ENCODE measurements at regions not wholly inside any gene's neighbourhood (a gene's known extent, or its start where the extent isn't known, plus 50 kb on each side); places are given as distances from the start of the nearest gene placed in this dataset.
"Not testable (repeated sequence)": the region's sequence is repeated elsewhere in the genome, so short reads cannot be mapped to it uniquely, and the experiment has no call there.

DNA sequence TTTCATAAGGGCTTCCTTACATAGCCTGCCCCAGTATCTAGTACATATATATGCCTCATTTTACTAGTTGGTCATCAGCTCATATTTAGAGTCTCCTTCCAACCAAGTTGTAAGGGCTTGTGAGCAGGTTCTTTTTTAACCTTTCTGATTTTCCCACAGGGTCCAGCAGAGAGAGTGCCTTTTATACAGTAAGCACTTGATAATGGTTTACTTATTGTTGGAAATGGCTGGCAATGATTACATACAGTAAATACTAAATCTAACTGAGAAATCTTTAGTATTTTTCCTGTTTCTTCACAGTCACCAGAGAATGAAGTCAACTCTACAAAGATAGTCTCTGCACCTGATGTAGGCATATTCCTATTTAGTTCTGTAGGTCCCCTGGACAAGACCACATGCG is 135.1 kb upstream of the B3GAT2 start:
- ATAC-seq (no peak), DNase-seq (no peak)
- TF ChIP-seq, protein P1, sequence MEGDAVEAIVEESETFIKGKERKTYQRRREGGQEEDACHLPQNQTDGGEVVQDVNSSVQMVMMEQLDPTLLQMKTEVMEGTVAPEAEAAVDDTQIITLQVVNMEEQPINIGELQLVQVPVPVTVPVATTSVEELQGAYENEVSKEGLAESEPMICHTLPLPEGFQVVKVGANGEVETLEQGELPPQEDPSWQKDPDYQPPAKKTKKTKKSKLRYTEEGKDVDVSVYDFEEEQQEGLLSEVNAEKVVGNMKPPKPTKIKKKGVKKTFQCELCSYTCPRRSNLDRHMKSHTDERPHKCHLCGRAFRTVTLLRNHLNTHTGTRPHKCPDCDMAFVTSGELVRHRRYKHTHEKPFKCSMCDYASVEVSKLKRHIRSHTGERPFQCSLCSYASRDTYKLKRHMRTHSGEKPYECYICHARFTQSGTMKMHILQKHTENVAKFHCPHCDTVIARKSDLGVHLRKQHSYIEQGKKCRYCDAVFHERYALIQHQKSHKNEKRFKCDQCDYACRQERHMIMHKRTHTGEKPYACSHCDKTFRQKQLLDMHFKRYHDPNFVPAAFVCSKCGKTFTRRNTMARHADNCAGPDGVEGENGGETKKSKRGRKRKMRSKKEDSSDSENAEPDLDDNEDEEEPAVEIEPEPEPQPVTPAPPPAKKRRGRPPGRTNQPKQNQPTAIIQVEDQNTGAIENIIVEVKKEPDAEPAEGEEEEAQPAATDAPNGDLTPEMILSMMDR (IDR thresholded peaks at IDR 0.05), result no peak
- H3K4me3 ChIP-seq, result no peak overlapping the region
- H3K27me3 ChIP-seq, result no peaks in the 10 kb centered on the region
- no peak overlapping the region for H3K27ac ChIP-seq
- intact Hi-C loops (cut with DNase I), result no loop called here
- H3K4me1 ChIP-seq, result no peaks in the 10 kb centered on the region
- H3K36me3 ChIP-seq, result no peaks in the 10 kb centered on the region
- no peaks in the 10 kb centered on the region for H3K9me3 ChIP-seq

DNA sequence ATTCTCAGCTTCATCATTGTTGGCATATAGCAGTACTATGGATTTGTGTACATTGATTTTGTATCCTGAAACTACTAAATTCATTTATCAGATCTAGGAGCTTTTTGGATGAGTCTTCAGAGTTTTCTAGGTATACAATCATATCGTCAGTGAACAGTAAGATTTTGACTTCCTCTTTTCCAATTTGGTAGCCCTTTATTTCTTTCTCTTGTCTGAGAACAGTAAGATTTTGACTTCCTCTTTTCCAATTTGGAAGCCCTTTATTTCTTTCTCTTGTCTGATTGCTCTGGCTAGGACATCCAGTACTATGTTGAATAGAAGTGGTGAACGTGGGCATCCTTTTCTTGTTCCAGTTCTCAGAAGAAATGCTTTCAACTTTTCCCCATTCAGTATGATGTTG is 140.4 kb upstream of the B3GAT2 start:
- H3K27me3 ChIP-seq; H3K4me3 ChIP-seq; H3K4me1 ChIP-seq; H3K36me3 ChIP-seq; ATAC-seq; H3K9me3 ChIP-seq; DNase-seq; H3K27ac ChIP-seq; intact Hi-C loops (cut with DNase I): not testable (repeated sequence)

- TF ChIP-seq, protein P1 (IDR thresholded peaks at IDR 0.05), result no peak
- Histone ChIP-seq H3K27me3 (no peaks in the 10 kb centered on the region), H3K27ac (no peak overlapping the region), H3K9me3 (no peaks in the 10 kb centered on the region), H3K36me3 (no peaks in the 10 kb centered on the region), H3K4me3 (no peak overlapping the region), H3K4me1 (no peaks in the 10 kb centered on the region)
- no peak for DNase-seq
- ATAC-seq, result no peak
- intact Hi-C loops (cut with DNase I), result no loop called here
These were observed 142.8 kb upstream of the B3GAT2 start for GRCh38 chr6:71099649-71100048.

DNA sequence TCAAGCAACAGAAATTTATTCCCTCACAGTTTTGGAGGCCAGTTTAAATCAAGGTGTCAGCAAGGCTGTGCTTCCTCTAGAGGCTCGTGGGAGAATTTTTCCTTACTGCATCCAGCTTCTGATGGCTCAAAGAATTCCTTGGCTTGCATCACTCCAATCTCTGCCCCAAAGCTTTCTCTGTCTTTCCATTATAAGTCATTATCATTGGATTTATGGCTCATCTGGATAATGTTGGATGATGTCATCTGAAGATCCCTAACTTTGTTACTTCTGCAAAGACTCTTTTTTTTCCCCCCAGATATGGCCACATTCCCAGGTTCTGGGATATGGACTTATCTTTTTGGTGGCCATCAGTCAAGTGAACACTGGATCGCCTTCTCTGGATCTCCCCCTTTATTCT is 146.3 kb upstream of the B3GAT2 start:
- H3K36me3 ChIP-seq, result no peaks in the 10 kb centered on the region
- H3K27me3 ChIP-seq, result no peaks in the 10 kb centered on the region
- ATAC-seq (no peak), DNase-seq (no peak)
- intact Hi-C loops (cut with DNase I), result no loop called here
- H3K4me3 ChIP-seq, result no peak overlapping the region
- H3K4me1 ChIP-seq, result peaks cover 6% of the 10 kb centered on the region
- H3K27ac ChIP-seq, result no peak overlapping the region
- TF ChIP-seq, protein P1 (IDR thresholded peaks at IDR 0.05), result no peak
- no peaks in the 10 kb centered on the region for H3K9me3 ChIP-seq

- Histone ChIP-seq H3K4me3 (no peak overlapping the region), H3K27me3 (no peaks in the 10 kb centered on the region), H3K36me3 (no peaks in the 10 kb centered on the region), H3K4me1 (peaks cover 6% of the 10 kb centered on the region), H3K27ac (no peak overlapping the region), H3K9me3 (no peaks in the 10 kb centered on the region)
- DNase-seq (no peak), ATAC-seq (no peak)
- intact Hi-C loops (cut with DNase I), result no loop called here
- TF ChIP-seq, protein P1 (IDR thresholded peaks at IDR 0.05), result no peak
These were observed 146.8 kb upstream of the B3GAT2 start for GRCh38 chr6:71103641-71104040.

DNA sequence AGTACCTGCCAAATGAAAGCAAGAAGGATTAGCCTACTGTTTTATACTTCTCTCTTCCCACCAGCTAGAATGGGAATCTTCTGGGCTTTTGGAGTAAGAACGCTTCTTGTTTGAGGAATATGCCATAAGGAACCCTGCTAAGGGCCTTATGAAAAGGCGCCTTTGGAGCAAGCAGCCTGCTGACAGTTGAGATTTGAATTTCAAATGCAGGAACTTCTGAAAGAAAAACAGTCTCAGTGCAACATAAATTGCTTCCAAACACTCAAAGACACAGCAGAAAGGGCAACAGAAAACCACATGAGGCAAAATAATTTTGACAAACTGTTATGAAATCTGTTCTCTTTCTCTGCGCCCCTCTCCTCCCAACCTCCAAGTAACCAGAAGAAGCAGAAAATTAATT is 149.4 kb upstream of the B3GAT2 start:
- no peaks in the 10 kb centered on the region for H3K36me3 ChIP-seq
- intact Hi-C loops (cut with DNase I), result no loop called here
- TF ChIP-seq, protein P1 (IDR thresholded peaks at IDR 0.05), result no peak
- H3K4me3 ChIP-seq, result no peak overlapping the region
- no peak for DNase-seq
- peaks cover 6% of the 10 kb centered on the region for H3K4me1 ChIP-seq
- H3K27ac ChIP-seq, result no peak overlapping the region
- no peaks in the 10 kb centered on the region for H3K9me3 ChIP-seq
- H3K27me3 ChIP-seq, result no peaks in the 10 kb centered on the region
- ATAC-seq, result no peak
